ENCODE measurements at regions not wholly inside any gene's neighbourhood (a gene's known extent, or its start where the extent isn't known, plus 50 kb on each side); places are given as distances from the start of the nearest gene placed in this dataset.
"Not testable (repeated sequence)": the region's sequence is repeated elsewhere in the genome, so short reads cannot be mapped to it uniquely, and the experiment has no call there.

DNA sequence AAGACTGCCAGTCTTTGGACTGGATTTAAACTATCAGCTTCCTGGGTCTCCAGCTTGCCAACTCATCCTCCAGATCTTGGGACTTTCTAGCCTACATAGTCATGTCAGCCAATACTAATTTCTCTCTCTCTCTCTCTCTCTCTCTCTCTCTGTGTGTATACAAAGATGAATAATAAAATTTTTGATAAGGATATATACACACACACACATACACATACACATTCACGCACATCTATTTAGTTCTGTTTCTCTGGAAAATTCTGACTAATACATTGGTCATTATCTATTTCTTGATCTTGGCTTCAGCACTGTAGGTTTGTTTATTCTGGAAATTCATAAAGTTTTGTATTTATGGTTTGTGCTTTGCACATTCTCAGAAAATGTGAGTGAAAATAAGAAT, 1606.2 kb upstream of the NUDT12 start:
- Mint-ChIP-seq H3K9me3 (peaks cover 9% of the 10 kb centered on the region), H3K27me3 (ENCODE audit: low read depth) (no peaks in the 10 kb centered on the region), H3K4me3 (no peak overlapping the region), H3K27ac (no peak overlapping the region), H3K4me1 (ENCODE audit: low read depth) (no peaks in the 10 kb centered on the region), H3K36me3 (ENCODE audit: low read depth) (no peaks in the 10 kb centered on the region)
- no peak for DNase-seq
- intact Hi-C loops (cut with micrococcal nuclease) = no loop called here
- CTCF ChIA-PET = interaction anchor here (0.7 kb wide), 1 partner anchor 121 kb away, joined by 3 read pairs; no protein-coding TSS in a partner anchor

DNA sequence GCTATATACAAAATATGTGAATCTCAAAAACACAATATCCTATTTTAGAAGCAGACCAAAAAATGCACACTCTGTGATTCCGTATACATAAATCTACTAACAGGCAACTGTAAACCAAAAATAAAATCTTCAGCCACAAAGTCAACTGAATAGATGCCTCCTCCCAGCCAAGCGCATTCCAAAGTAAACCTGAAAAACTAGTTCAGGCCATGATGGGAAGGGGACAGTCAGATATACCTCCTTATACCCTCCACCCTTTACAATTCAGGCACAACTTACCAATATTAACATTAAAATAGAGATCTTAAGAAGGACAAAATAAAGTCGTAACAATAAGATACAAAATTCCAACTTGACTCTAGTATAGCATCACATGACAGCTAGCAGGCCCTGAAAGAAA, 1604.5 kb upstream of the NUDT12 start:
- Mint-ChIP-seq H3K27ac (no peak overlapping the region), H3K27me3 (ENCODE audit: low read depth) (no peaks in the 10 kb centered on the region), H3K9me3 (peaks cover 12% of the 10 kb centered on the region), H3K36me3 (ENCODE audit: low read depth) (no peaks in the 10 kb centered on the region), H3K4me3 (no peak overlapping the region), H3K4me1 (ENCODE audit: low read depth) (no peaks in the 10 kb centered on the region)
- DNase-seq = no peak
- CTCF ChIA-PET = interaction anchor here (0.6 kb wide), 1 partner anchor 902 kb away, joined by 3 read pairs; no protein-coding TSS in a partner anchor
- intact Hi-C loops (cut with micrococcal nuclease) = no loop called here

DNA sequence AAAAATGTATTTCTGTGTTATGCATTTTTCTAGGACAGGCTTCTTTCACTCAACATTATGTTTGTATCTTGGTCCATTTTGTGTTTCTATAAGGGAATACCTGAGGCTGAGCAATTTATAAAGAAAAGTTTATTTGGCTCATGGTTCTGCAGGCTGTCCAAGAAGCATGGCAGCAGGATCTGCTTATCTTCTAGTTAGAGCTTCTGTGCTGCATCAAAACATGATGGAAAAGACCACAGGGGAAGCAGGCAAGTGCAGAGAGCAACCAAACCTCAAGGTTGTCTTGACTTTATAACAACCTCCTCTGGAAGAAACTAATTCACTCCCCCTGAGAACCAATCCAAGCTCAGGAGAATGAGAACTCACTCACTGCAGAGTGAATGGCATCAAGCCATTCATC, 1601.0 kb upstream of the NUDT12 start:
- no peak overlapping the region for H3K27ac Mint-ChIP-seq
- CTCF ChIA-PET = interaction anchor here (0.7 kb wide), 1 partner anchor 26 kb away, joined by 3 read pairs; no protein-coding TSS in a partner anchor
- no peaks in the 10 kb centered on the region for H3K36me3 Mint-ChIP-seq (ENCODE audit: low read depth)
- no peak for DNase-seq
- no peaks in the 10 kb centered on the region for H3K27me3 Mint-ChIP-seq (ENCODE audit: low read depth)
- H3K4me1 Mint-ChIP-seq (ENCODE audit: low read depth) = no peaks in the 10 kb centered on the region
- H3K9me3 Mint-ChIP-seq = peaks cover 13% of the 10 kb centered on the region
- H3K4me3 Mint-ChIP-seq = no peak overlapping the region
- intact Hi-C loops (cut with micrococcal nuclease) = no loop called here

DNA sequence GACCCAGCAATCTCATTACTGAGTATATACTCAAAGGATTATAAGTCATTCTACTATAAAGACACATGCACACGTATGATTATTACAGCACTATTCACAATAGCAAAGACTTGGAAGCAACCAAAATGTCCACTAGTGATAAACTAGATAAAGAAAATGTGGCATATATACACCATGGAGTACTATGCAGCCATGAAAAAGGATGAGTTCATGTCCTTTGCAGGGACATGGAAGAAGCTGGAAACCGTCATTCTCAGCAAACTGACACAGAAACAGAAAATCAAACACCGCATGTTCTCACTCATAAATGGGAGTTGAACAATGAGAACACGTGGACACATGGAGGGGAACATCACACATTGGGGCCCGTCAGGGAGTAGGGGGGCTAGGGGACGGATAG, 1600.0 kb upstream of the NUDT12 start:
- H3K9me3 Mint-ChIP-seq; CTCF ChIA-PET; H3K4me3 Mint-ChIP-seq; H3K27ac Mint-ChIP-seq; intact Hi-C loops (cut with micrococcal nuclease); H3K27me3 Mint-ChIP-seq (ENCODE audit: low read depth); H3K4me1 Mint-ChIP-seq (ENCODE audit: low read depth); DNase-seq; H3K36me3 Mint-ChIP-seq (ENCODE audit: low read depth): not testable (repeated sequence)

DNA sequence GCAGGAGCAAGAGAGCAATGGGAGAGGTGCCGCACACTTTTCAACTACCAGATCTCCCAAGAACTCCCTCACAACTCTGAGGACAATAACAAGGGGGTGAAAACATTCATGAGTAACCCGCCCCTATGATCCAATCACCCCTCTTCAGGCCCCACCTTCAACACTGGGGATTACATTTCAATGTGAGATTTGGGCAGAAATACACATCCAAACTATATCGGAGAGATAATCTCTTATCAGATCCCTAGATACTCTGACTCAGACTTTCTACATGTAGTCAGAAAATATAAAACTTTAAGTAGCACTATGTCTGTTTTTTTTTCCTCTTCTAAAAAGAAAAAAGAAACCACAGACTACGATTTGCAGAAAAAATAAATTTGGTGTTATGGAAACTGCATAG, 1595.9 kb upstream of the NUDT12 start:
- Mint-ChIP-seq H3K9me3 (peaks cover 12% of the 10 kb centered on the region), H3K4me1 (ENCODE audit: low read depth) (no peaks in the 10 kb centered on the region), H3K27me3 (ENCODE audit: low read depth) (no peaks in the 10 kb centered on the region), H3K27ac (no peak overlapping the region), H3K36me3 (ENCODE audit: low read depth) (no peaks in the 10 kb centered on the region), H3K4me3 (no peak overlapping the region)
- intact Hi-C loops (cut with micrococcal nuclease) = no loop called here
- no peak for DNase-seq
- CTCF ChIA-PET = no interaction called here

DNA sequence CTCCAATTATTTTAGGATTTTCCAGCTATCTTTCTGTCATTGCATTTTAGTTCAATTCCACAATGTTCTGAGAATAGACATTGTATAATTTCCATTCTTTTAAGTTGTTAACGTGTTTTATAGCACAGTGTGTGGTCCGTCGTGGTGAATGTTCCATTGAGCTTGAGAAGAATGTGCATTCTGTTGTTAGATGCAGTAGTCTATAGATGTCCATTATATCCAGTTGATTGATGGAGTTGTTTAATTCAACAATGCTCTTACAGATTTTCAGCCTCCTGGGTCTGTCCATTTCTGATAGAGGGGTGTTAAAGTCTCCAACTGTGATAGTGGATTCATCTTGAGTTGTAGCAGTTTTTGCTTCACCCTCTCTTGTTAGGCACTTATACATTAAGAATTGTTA, 1587.7 kb upstream of the NUDT12 start:
- intact Hi-C loops (cut with micrococcal nuclease) = no loop called here
- no peaks in the 10 kb centered on the region for H3K27me3 Mint-ChIP-seq (ENCODE audit: low read depth)
- H3K4me1 Mint-ChIP-seq (ENCODE audit: low read depth) = no peaks in the 10 kb centered on the region
- CTCF ChIA-PET = no interaction called here
- H3K36me3 Mint-ChIP-seq (ENCODE audit: low read depth) = no peaks in the 10 kb centered on the region
- no peak for DNase-seq
- H3K4me3 Mint-ChIP-seq = no peak overlapping the region
- peaks cover 4% of the 10 kb centered on the region for H3K9me3 Mint-ChIP-seq
- no peak overlapping the region for H3K27ac Mint-ChIP-seq

DNA sequence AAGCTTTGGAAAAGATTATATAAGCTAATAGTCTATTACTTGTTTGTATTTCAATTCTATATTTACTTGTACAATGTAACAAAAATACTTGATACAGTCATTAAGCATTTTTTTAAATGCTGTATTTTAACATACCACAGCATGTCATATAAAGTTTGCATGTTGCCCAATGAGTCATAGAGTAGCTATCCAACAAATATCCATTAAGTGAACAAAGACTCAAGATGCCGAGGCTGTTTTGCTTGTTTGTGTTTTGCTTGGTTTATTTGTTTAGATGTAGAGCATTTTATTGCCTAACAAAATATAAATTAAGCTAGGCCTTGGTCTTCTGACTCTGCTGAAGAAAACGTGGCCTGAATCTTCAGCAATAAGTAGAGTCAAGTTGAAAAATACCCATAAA, 1584.3 kb upstream of the NUDT12 start:
- intact Hi-C loops (cut with micrococcal nuclease) = no loop called here
- no peaks in the 10 kb centered on the region for H3K4me1 Mint-ChIP-seq (ENCODE audit: low read depth)
- H3K27me3 Mint-ChIP-seq (ENCODE audit: low read depth) = no peaks in the 10 kb centered on the region
- no peaks in the 10 kb centered on the region for H3K36me3 Mint-ChIP-seq (ENCODE audit: low read depth)
- H3K4me3 Mint-ChIP-seq = no peak overlapping the region
- DNase-seq = no peak
- CTCF ChIA-PET = no interaction called here
- H3K27ac Mint-ChIP-seq = no peak overlapping the region
- no peaks in the 10 kb centered on the region for H3K9me3 Mint-ChIP-seq

DNA sequence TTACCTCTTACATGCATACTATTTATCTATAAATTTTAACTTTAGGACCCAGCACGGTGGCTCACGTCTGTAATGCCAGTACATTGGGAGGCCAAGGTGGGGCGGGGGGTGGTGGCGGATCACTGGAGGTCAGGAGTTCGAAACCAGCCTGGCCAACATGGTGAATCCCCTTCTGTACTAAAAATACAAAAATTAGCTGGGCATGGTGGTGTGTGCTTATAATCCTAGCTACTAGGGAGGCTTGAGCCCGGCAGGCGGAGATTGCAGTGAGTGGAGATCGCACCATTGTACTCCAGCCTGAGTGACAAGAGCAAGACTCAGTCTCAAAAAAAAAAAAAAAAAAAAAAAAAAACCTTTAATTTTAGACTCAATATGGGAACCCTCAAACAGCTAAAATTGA, 1582.6 kb upstream of the NUDT12 start:
- no peak for DNase-seq
- intact Hi-C loops (cut with micrococcal nuclease) = no loop called here
- peaks cover 2% of the 10 kb centered on the region for H3K9me3 Mint-ChIP-seq
- no peaks in the 10 kb centered on the region for H3K36me3 Mint-ChIP-seq (ENCODE audit: low read depth)
- H3K27me3 Mint-ChIP-seq (ENCODE audit: low read depth) = no peaks in the 10 kb centered on the region
- no peak overlapping the region for H3K27ac Mint-ChIP-seq
- no peak overlapping the region for H3K4me3 Mint-ChIP-seq
- CTCF ChIA-PET = no interaction called here
- H3K4me1 Mint-ChIP-seq (ENCODE audit: low read depth) = no peaks in the 10 kb centered on the region

DNA sequence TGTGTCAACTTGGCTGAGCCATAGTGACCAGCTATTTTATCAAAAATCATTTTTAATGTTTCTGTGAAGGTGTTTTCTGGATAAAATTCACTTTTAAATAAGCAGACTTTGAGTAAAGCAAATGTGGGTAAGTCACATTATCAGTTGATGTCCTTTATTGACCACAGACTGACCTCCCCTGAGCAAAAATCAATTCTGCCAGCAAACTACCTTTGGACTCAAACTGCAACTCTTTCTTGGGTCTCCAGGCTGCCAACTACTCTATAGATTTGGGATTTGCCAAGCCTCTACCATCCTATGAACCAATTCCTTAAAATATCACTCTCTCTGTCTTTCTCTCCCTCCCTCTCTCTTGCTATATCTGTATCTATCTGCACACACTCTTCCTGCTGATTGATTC, 1571.7 kb upstream of the NUDT12 start:
- Mint-ChIP-seq H3K9me3 (peaks cover 7% of the 10 kb centered on the region), H3K27ac (no peak overlapping the region), H3K4me3 (no peak overlapping the region), H3K27me3 (ENCODE audit: low read depth) (no peaks in the 10 kb centered on the region), H3K36me3 (ENCODE audit: low read depth) (no peaks in the 10 kb centered on the region), H3K4me1 (ENCODE audit: low read depth) (no peaks in the 10 kb centered on the region)
- intact Hi-C loops (cut with micrococcal nuclease) = no loop called here
- CTCF ChIA-PET = interaction anchor here (0.6 kb wide), 1 partner anchor 206 kb away, joined by 4 read pairs; no protein-coding TSS in a partner anchor
- DNase-seq = no peak

DNA sequence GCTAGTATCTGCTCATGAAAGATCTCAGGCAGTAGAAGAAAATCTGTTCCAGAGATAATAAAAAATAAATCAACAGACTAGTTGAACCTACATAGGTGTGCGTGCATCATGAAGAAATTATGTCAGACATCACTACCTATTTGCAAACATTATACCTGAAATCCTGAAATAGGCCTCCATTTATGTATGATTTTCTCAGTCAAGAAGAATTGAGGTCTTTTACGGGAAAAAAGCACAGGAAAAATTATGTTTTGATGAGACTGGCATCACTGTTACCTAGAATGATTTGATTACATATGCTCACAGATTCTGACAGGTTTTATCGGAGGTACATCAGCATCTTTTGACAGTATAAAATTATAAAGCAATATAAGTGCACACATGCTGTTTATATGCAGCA, 1570.5 kb upstream of the NUDT12 start:
- Mint-ChIP-seq H3K4me1 (ENCODE audit: low read depth) (no peaks in the 10 kb centered on the region), H3K4me3 (no peak overlapping the region), H3K27me3 (ENCODE audit: low read depth) (no peaks in the 10 kb centered on the region), H3K9me3 (peaks cover 7% of the 10 kb centered on the region), H3K36me3 (ENCODE audit: low read depth) (no peaks in the 10 kb centered on the region), H3K27ac (no peak overlapping the region)
- DNase-seq = no peak
- CTCF ChIA-PET = no interaction called here
- intact Hi-C loops (cut with micrococcal nuclease) = no loop called here

DNA sequence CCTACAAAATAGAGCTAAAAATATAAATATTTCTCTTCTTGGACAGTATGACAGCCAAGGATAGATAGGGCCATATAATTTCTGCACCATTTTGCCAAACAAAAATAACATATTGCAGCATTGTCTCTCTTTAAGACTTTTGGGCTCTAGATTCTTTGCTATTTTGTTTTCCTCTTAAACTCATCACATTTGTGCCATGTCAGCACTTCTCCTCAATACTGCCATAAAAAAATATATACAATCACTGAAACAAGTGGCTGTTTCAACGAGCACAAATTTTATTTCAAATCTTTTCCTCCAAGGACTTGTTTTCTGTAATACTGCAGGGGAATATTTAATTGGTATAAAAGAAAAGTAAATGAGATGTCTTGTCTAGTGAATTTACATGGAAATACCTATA, 1570.0 kb upstream of the NUDT12 start:
- H3K27me3 Mint-ChIP-seq (ENCODE audit: low read depth) = no peaks in the 10 kb centered on the region
- no peaks in the 10 kb centered on the region for H3K4me1 Mint-ChIP-seq (ENCODE audit: low read depth)
- no peaks in the 10 kb centered on the region for H3K36me3 Mint-ChIP-seq (ENCODE audit: low read depth)
- intact Hi-C loops (cut with micrococcal nuclease) = no loop called here
- CTCF ChIA-PET = no interaction called here
- no peak overlapping the region for H3K4me3 Mint-ChIP-seq
- DNase-seq = no peak
- peaks cover 7% of the 10 kb centered on the region for H3K9me3 Mint-ChIP-seq
- no peak overlapping the region for H3K27ac Mint-ChIP-seq

DNA sequence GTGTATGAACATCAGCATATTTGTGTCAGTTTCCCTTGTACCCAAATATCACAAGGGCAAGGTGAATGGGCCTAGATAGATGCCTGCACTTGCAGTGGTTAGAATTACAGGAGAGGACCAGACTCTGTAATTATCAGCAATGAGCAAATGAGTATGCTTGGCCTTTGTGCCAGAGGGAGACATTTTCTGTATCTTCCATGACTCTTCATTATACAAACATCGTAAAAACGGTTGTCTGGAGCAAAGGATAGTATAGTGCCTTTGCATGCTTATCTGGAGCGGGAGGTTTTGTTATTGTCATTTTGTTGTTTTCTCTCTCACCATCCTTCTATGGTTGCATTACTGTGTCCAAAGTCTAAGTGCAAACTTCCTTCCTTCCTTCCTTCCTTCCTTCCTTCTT, 1568.5 kb upstream of the NUDT12 start:
- DNase-seq = no peak
- Mint-ChIP-seq H3K27me3 (ENCODE audit: low read depth) (no peaks in the 10 kb centered on the region), H3K4me3 (no peak overlapping the region), H3K4me1 (ENCODE audit: low read depth) (no peaks in the 10 kb centered on the region), H3K9me3 (peaks cover 7% of the 10 kb centered on the region), H3K36me3 (ENCODE audit: low read depth) (no peaks in the 10 kb centered on the region), H3K27ac (no peak overlapping the region)
- intact Hi-C loops (cut with micrococcal nuclease) = no loop called here
- CTCF ChIA-PET = no interaction called here

DNA sequence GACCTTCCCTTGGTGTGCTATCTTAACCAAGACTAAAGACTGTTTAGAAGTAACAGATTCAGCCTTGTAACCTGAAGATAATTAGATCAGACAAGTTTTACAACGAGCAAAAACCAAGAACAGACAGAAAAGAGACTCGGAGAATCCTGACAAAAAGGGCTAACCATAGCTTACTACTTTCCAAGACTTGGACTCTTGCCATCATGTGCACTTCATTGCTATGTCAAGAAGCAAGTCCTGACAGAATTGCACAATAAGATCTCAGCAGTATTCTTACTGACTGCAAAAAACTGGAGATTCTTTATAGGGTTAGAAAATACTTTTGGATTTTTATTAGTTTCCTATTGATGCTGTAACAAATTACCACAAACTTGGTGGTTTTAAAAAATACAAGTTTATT, 1539.0 kb upstream of the NUDT12 start:
- intact Hi-C loops (cut with micrococcal nuclease) = no loop called here
- Mint-ChIP-seq H3K27ac (no peak overlapping the region), H3K36me3 (ENCODE audit: low read depth) (no peaks in the 10 kb centered on the region), H3K27me3 (ENCODE audit: low read depth) (no peaks in the 10 kb centered on the region), H3K4me3 (no peak overlapping the region), H3K4me1 (ENCODE audit: low read depth) (no peaks in the 10 kb centered on the region), H3K9me3 (peaks cover 6% of the 10 kb centered on the region)
- CTCF ChIA-PET = no interaction called here
- DNase-seq = no peak

DNA sequence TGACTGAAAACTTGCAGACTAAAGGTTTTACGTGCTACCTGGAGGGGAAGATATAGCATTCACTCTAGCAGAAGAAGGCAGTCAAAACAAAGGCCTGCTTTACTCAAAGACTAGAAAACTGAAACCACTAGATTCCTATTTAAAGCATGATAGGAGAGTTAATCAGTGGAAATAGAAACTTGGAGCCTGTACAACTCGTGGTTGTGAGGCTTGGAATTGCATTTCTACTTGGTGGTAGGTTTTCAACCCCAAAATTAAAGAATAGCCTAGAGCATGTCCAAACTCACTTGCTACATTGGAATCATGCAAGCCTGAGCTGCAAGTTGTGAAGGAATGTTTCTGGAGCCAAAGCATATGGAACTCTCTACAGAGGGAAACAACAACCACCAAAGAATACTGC, 1526.4 kb upstream of the NUDT12 start:
- Mint-ChIP-seq H3K4me1 (ENCODE audit: low read depth) (no peaks in the 10 kb centered on the region), H3K36me3 (ENCODE audit: low read depth) (no peaks in the 10 kb centered on the region), H3K4me3 (no peak overlapping the region), H3K27ac (no peak overlapping the region), H3K27me3 (ENCODE audit: low read depth) (no peaks in the 10 kb centered on the region), H3K9me3 (peaks cover 9% of the 10 kb centered on the region)
- no peak for DNase-seq
- intact Hi-C loops (cut with micrococcal nuclease) = no loop called here
- CTCF ChIA-PET = interaction anchor here (0.7 kb wide), 1 partner anchor 239 kb away, joined by 3 read pairs; no protein-coding TSS in a partner anchor

Measured in activated naive CD4-positive, alpha-beta T cell treated with anti-CD3 and anti-CD28 coated beads for 36 hours (primary cell).